GM23338 (cell line): ENCODE measurements at regions not wholly inside any gene's neighbourhood (a gene's known extent, or its start where the extent isn't known, plus 50 kb on each side); places are given as distances from the start of the nearest gene placed in this dataset.

Source experiments
- ATAC-seq: fragments of 200-7000 bp; cut with Tn5 transposase; 3 replicates; pipeline ENCODE4 v1.9.1; 2020
- DNase-seq: peaks from one replicate; pipeline ENCODE4 v3.0.0-alpha.2; 2015; ENCODE audit warnings: low spot score
- H2AFZ ChIP-seq: fragments of 200-600 bp; sonication (generic); 2 replicates; pipeline ENCODE4 v1.8.0; 2016; ENCODE audit warnings: antibody characterized with exemption, mild to moderate bottlenecking, moderate library complexity
- H3F3A ChIP-seq: fragments of 200-600 bp; sonication (generic); replicated peaks from 2 replicates; pipeline ENCODE4 v1.8.0; 2017; ENCODE audit warnings: antibody characterized with exemption, mixed run types, low read depth
- H3K27ac ChIP-seq: fragments of 200-600 bp; sonication (generic); 2 replicates; pipeline ENCODE4 v1.6.1; 2016; ENCODE audit warnings: low read depth
- H3K27me3 ChIP-seq: fragments of 200-600 bp; sonication (generic); 2 replicates; pipeline ENCODE4 v1.8.0; 2016; ENCODE audit warnings: mild to moderate bottlenecking, mixed run types, moderate library complexity; ENCODE audit not compliant: insufficient read depth
- H3K36me3 ChIP-seq: fragments of 200-600 bp; sonication (generic); 2 replicates; pipeline ENCODE4 v1.8.0; 2016; ENCODE audit warnings: mild to moderate bottlenecking; ENCODE audit not compliant: insufficient read depth
- H3K4me1 ChIP-seq: fragments of 200-600 bp; sonication (generic); 2 replicates; pipeline ENCODE4 v1.8.0; 2016; ENCODE audit warnings: mild to moderate bottlenecking, moderate library complexity; ENCODE audit not compliant: insufficient read depth
- H3K4me2 ChIP-seq: fragments of 200-600 bp; sonication (generic); 2 replicates; pipeline ENCODE4 v1.7.1; 2017; ENCODE audit warnings: mixed run types
- H3K4me3 ChIP-seq: fragments of 200-600 bp; sonication (generic); 2 replicates; pipeline ENCODE4 v1.6.1; 2016; ENCODE audit warnings: mixed run types
- H3K79me2 ChIP-seq: fragments of 200-600 bp; sonication (generic); replicated peaks from 2 replicates; pipeline ENCODE4 v1.8.0; 2017; ENCODE audit warnings: mild to moderate bottlenecking; ENCODE audit not compliant: insufficient read depth
- H3K9me2 ChIP-seq: fragments of 200-600 bp; sonication (generic); 2 replicates; pipeline ENCODE4 v1.8.0; 2017; ENCODE audit not compliant: insufficient read depth
- H4K20me1 ChIP-seq: fragments of 200-600 bp; sonication (generic); replicated peaks from 2 replicates; pipeline ENCODE4 v1.8.0; 2017; ENCODE audit warnings: mild to moderate bottlenecking; ENCODE audit not compliant: insufficient read depth
- H3K27ac Mint-ChIP-seq: 2 replicates; pipeline ENCODE4 v1.8.0; 2020; ENCODE audit warnings: inconsistent platforms, mild to moderate bottlenecking, moderate library complexity, mixed read lengths
- H3K27me3 Mint-ChIP-seq: 3 replicates; pipeline ENCODE4 v1.8.0; 2022; ENCODE audit warnings: low read depth, mild to moderate bottlenecking, moderate library complexity, mixed read lengths, inconsistent platforms; ENCODE audit not compliant: insufficient read depth, poor library complexity
- H3K36me3 Mint-ChIP-seq: 3 replicates; pipeline ENCODE4 v1.8.0; 2021; ENCODE audit warnings: low read depth, mild to moderate bottlenecking, inconsistent platforms, moderate library complexity, mixed read lengths
- H3K4me1 Mint-ChIP-seq: 3 replicates; pipeline ENCODE4 v1.8.0; 2020; ENCODE audit warnings: mild to moderate bottlenecking, inconsistent platforms, mixed read lengths
- H3K4me3 Mint-ChIP-seq: 3 replicates; pipeline ENCODE4 v1.8.0; 2021; ENCODE audit warnings: moderate library complexity, mild to moderate bottlenecking, inconsistent platforms, mixed read lengths
- H3K9me3 Mint-ChIP-seq: 3 replicates; pipeline ENCODE4 v1.8.0; 2020; ENCODE audit warnings: moderate library complexity, mild to moderate bottlenecking, inconsistent platforms, mixed read lengths
- CREB1 ChIP-seq: fragments of 250-450 bp; sonication (Bioruptor Pico); IDR thresholded peaks from 2 replicates; pipeline ENCODE4 v1.5.0; 2020; ENCODE audit warnings: low read depth, mild to moderate bottlenecking, moderate library complexity
- CTCF ChIP-seq, 2 experiments: fragments of 200-600 bp in 1 of 2; sonication (generic) in 1 of 2; conservative IDR thresholded peaks; 2 replicates each; pipeline versions ENCODE4 v1.5.1 to v1.6.1; 2016 to 2017; ENCODE audit warnings: antibody characterized with exemption in 2 of 2, low read depth in 2 of 2, mild to moderate bottlenecking in 2 of 2, moderate library complexity in 1 of 2
- ETS1 ChIP-seq: IDR thresholded peaks from 2 replicates; pipeline ENCODE4 v1.6.1; 2016; ENCODE audit warnings: antibody characterized with exemption
- EZH2 ChIP-seq: fragments of 200-600 bp; sonication (generic); IDR thresholded peaks from one replicate; pipeline ENCODE4 v1.8.0; 2017; ENCODE audit warnings: antibody characterized with exemption, mild to moderate bottlenecking, low read depth; ENCODE audit not compliant: unreplicated experiment
- EZH2phosphoT487 ChIP-seq: fragments of 200-600 bp; sonication (generic); IDR thresholded peaks from one replicate; pipeline ENCODE4 v1.8.1; 2018; ENCODE audit warnings: antibody characterized with exemption; ENCODE audit not compliant: unreplicated experiment
- JUNB ChIP-seq: IDR thresholded peaks from one replicate; pipeline ENCODE4 v1.6.1; 2016; ENCODE audit warnings: antibody characterized with exemption; ENCODE audit not compliant: unreplicated experiment
- NANOG ChIP-seq: IDR thresholded peaks from 2 replicates; pipeline ENCODE4 v1.6.1; 2016; ENCODE audit warnings: antibody characterized with exemption, borderline replicate concordance
- POLR2AphosphoS5 ChIP-seq: IDR thresholded peaks from 2 replicates; pipeline ENCODE4 v1.6.1; 2016; ENCODE audit warnings: antibody characterized with exemption, low read depth
- REST ChIP-seq: IDR thresholded peaks from one replicate; pipeline ENCODE4 v1.6.1; 2018; ENCODE audit warnings: antibody characterized with exemption; ENCODE audit not compliant: unreplicated experiment
- STAT1 ChIP-seq: IDR thresholded peaks from one replicate; pipeline ENCODE4 v1.6.1; 2016; ENCODE audit warnings: antibody characterized with exemption; ENCODE audit not compliant: unreplicated experiment
- ZNF114 ChIP-seq: fragments of 250-450 bp; sonication (Bioruptor Pico); IDR thresholded peaks from 2 replicates; pipeline ENCODE4 v1.5.0; 2020; ENCODE audit warnings: mild to moderate bottlenecking, moderate library complexity
- ZNF331 ChIP-seq: fragments of 250-450 bp; sonication (Bioruptor Pico); IDR thresholded peaks from 2 replicates; pipeline ENCODE4 v1.5.0; 2020; ENCODE audit warnings: low read depth, mild to moderate bottlenecking, moderate library complexity
- ZNF462 ChIP-seq: fragments of 250-450 bp; sonication (Bioruptor Pico); IDR thresholded peaks from 2 replicates; pipeline ENCODE4 v1.5.0; 2020; ENCODE audit warnings: mild to moderate bottlenecking, moderate library complexity

- Mint-ChIP-seq H3K27ac (no peak overlapping the region), H3K4me1 (peaks cover 5% of the 10 kb centered on the region; the same call in 2 of the 3 replicates), H3K9me3 (no peaks in the 10 kb centered on the region; the same call in 2 of the 3 replicates), H3K4me3 (no peak overlapping the region), H3K36me3 (no peaks in the 10 kb centered on the region), H3K27me3 (peaks cover 2% of the 10 kb centered on the region)
- Histone ChIP-seq H3K9me2 (0 out of 2 replicates have a peak, but pooled peaks cover 4% of the 10 kb centered on the region), H3K4me2 (no peak overlapping the region), H3K27ac (no peak overlapping the region), H3K27me3 (no peaks in the 10 kb centered on the region), H3K79me2 (no peaks in the 10 kb centered on the region), H4K20me1 (no peaks in the 10 kb centered on the region), H3K36me3 (no peaks in the 10 kb centered on the region), H2AFZ (no peak overlapping the region), H3K4me3 (no peak overlapping the region), H3K4me1 (no peaks in the 10 kb centered on the region), H3F3A (no peaks in the 10 kb centered on the region)
- TF ChIP-seq CREB1 (CRISPR knock-in tag) (no peak), REST (no peak), ZNF462 (CRISPR knock-in tag) (no peak), ETS1 (no peak), JUNB (no peak), EZH2phosphoT487 (no peak), EZH2 (no peak), NANOG (no peak), CTCF (conservative IDR thresholded peaks at IDR 0.05; ENCODE audit: low read depth in 2 of 2) (no peak), ZNF331 (no peak), POLR2AphosphoS5 (no peak), STAT1 (no peak), ZNF114 (CRISPR knock-in tag) (no peak)
- no peak for ATAC-seq
- no peak for DNase-seq
Observed at GRCh38 chr5:174559141-174559540, 165.2 kb upstream of the MSX2 start.
